ENCODE measurements at regions not wholly inside any gene's neighbourhood (a gene's known extent, or its start where the extent isn't known, plus 50 kb on each side); places are given as distances from the start of the nearest gene placed in this dataset.
"Not testable (repeated sequence)": the region's sequence is repeated elsewhere in the genome, so short reads cannot be mapped to it uniquely, and the experiment has no call there.

DNA sequence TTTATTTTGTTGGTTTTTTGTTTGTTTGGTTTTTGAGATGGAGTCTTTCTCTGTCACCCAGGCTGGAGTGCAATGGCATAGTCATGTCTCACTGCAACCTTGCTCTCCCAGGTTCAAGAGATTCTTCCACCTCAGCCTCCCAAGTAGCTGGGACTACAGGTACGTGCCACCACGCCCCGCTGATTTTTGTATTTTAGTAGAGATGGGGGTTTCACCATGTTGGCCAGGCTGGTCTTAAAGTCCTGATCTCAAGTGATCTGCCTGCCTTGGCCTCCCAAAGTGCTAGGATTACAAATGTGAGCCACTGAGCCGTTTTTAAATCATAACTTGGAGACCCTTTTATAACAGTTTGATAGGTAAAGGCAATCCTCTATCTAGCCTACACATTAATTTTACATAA lies 95.9 kb upstream of the MIR17HG start:
- TF ChIP-seq CTCF (conservative IDR thresholded peaks at IDR 0.05; ENCODE audit: low read depth, low read length); RAD21 (IDR thresholded peaks at IDR 0.05; ENCODE audit: low read length); FOS (IDR thresholded peaks at IDR 0.05; ENCODE audit: low read depth, low read length); POLR2A (IDR thresholded peaks at IDR 0.05; ENCODE audit: low read depth, low read length); MAFK (IDR thresholded peaks at IDR 0.05; ENCODE audit: low read depth, low read length); RFX5 (IDR thresholded peaks at IDR 0.05; ENCODE audit: low read depth, low read length): not testable (repeated sequence)

Measured in IMR-90 (cell line).